GM23338 (cell line): ENCODE measurements at regions not wholly inside any gene's neighbourhood (a gene's known extent, or its start where the extent isn't known, plus 50 kb on each side); places are given as distances from the start of the nearest gene placed in this dataset.
A peak's percentile ranks its signal among the peaks of the same experiment; 100 is the strongest.

Experiments used
- ATAC-seq: fragments of 200-7000 bp; cut with Tn5 transposase; 3 replicates; pipeline ENCODE4 v1.9.1; 2020
- DNase-seq: peaks from one replicate; pipeline ENCODE4 v3.0.0-alpha.2; 2015; ENCODE audit warnings: low spot score
- H2AFZ ChIP-seq: fragments of 200-600 bp; sonication (generic); 2 replicates; pipeline ENCODE4 v1.8.0; 2016; ENCODE audit warnings: antibody characterized with exemption, mild to moderate bottlenecking, moderate library complexity
- H3F3A ChIP-seq: fragments of 200-600 bp; sonication (generic); replicated peaks from 2 replicates; pipeline ENCODE4 v1.8.0; 2017; ENCODE audit warnings: antibody characterized with exemption, mixed run types, low read depth
- H3K27ac ChIP-seq: fragments of 200-600 bp; sonication (generic); 2 replicates; pipeline ENCODE4 v1.6.1; 2016; ENCODE audit warnings: low read depth
- H3K27me3 ChIP-seq: fragments of 200-600 bp; sonication (generic); 2 replicates; pipeline ENCODE4 v1.8.0; 2016; ENCODE audit warnings: mild to moderate bottlenecking, mixed run types, moderate library complexity; ENCODE audit not compliant: insufficient read depth
- H3K36me3 ChIP-seq: fragments of 200-600 bp; sonication (generic); 2 replicates; pipeline ENCODE4 v1.8.0; 2016; ENCODE audit warnings: mild to moderate bottlenecking; ENCODE audit not compliant: insufficient read depth
- H3K4me1 ChIP-seq: fragments of 200-600 bp; sonication (generic); 2 replicates; pipeline ENCODE4 v1.8.0; 2016; ENCODE audit warnings: mild to moderate bottlenecking, moderate library complexity; ENCODE audit not compliant: insufficient read depth
- H3K4me2 ChIP-seq: fragments of 200-600 bp; sonication (generic); 2 replicates; pipeline ENCODE4 v1.7.1; 2017; ENCODE audit warnings: mixed run types
- H3K4me3 ChIP-seq: fragments of 200-600 bp; sonication (generic); 2 replicates; pipeline ENCODE4 v1.6.1; 2016; ENCODE audit warnings: mixed run types
- H3K79me2 ChIP-seq: fragments of 200-600 bp; sonication (generic); replicated peaks from 2 replicates; pipeline ENCODE4 v1.8.0; 2017; ENCODE audit warnings: mild to moderate bottlenecking; ENCODE audit not compliant: insufficient read depth
- H3K9me2 ChIP-seq: fragments of 200-600 bp; sonication (generic); 2 replicates; pipeline ENCODE4 v1.8.0; 2017; ENCODE audit not compliant: insufficient read depth
- H4K20me1 ChIP-seq: fragments of 200-600 bp; sonication (generic); replicated peaks from 2 replicates; pipeline ENCODE4 v1.8.0; 2017; ENCODE audit warnings: mild to moderate bottlenecking; ENCODE audit not compliant: insufficient read depth
- H3K27ac Mint-ChIP-seq: 2 replicates; pipeline ENCODE4 v1.8.0; 2020; ENCODE audit warnings: inconsistent platforms, mild to moderate bottlenecking, moderate library complexity, mixed read lengths
- H3K27me3 Mint-ChIP-seq: 3 replicates; pipeline ENCODE4 v1.8.0; 2022; ENCODE audit warnings: low read depth, mild to moderate bottlenecking, moderate library complexity, mixed read lengths, inconsistent platforms; ENCODE audit not compliant: insufficient read depth, poor library complexity
- H3K36me3 Mint-ChIP-seq: 3 replicates; pipeline ENCODE4 v1.8.0; 2021; ENCODE audit warnings: low read depth, mild to moderate bottlenecking, inconsistent platforms, moderate library complexity, mixed read lengths
- H3K4me1 Mint-ChIP-seq: 3 replicates; pipeline ENCODE4 v1.8.0; 2020; ENCODE audit warnings: mild to moderate bottlenecking, inconsistent platforms, mixed read lengths
- H3K4me3 Mint-ChIP-seq: 3 replicates; pipeline ENCODE4 v1.8.0; 2021; ENCODE audit warnings: moderate library complexity, mild to moderate bottlenecking, inconsistent platforms, mixed read lengths
- H3K9me3 Mint-ChIP-seq: 3 replicates; pipeline ENCODE4 v1.8.0; 2020; ENCODE audit warnings: moderate library complexity, mild to moderate bottlenecking, inconsistent platforms, mixed read lengths
- CREB1 ChIP-seq: fragments of 250-450 bp; sonication (Bioruptor Pico); IDR thresholded peaks from 2 replicates; pipeline ENCODE4 v1.5.0; 2020; ENCODE audit warnings: low read depth, mild to moderate bottlenecking, moderate library complexity
- CTCF ChIP-seq, 2 experiments: fragments of 200-600 bp in 1 of 2; sonication (generic) in 1 of 2; conservative IDR thresholded peaks; 2 replicates each; pipeline versions ENCODE4 v1.5.1 to v1.6.1; 2016 to 2017; ENCODE audit warnings: antibody characterized with exemption in 2 of 2, low read depth in 2 of 2, mild to moderate bottlenecking in 2 of 2, moderate library complexity in 1 of 2
- ETS1 ChIP-seq: IDR thresholded peaks from 2 replicates; pipeline ENCODE4 v1.6.1; 2016; ENCODE audit warnings: antibody characterized with exemption
- EZH2 ChIP-seq: fragments of 200-600 bp; sonication (generic); IDR thresholded peaks from one replicate; pipeline ENCODE4 v1.8.0; 2017; ENCODE audit warnings: antibody characterized with exemption, mild to moderate bottlenecking, low read depth; ENCODE audit not compliant: unreplicated experiment
- EZH2phosphoT487 ChIP-seq: fragments of 200-600 bp; sonication (generic); IDR thresholded peaks from one replicate; pipeline ENCODE4 v1.8.1; 2018; ENCODE audit warnings: antibody characterized with exemption; ENCODE audit not compliant: unreplicated experiment
- NANOG ChIP-seq: IDR thresholded peaks from 2 replicates; pipeline ENCODE4 v1.6.1; 2016; ENCODE audit warnings: antibody characterized with exemption, borderline replicate concordance
- POLR2AphosphoS5 ChIP-seq: IDR thresholded peaks from 2 replicates; pipeline ENCODE4 v1.6.1; 2016; ENCODE audit warnings: antibody characterized with exemption, low read depth
- REST ChIP-seq: IDR thresholded peaks from one replicate; pipeline ENCODE4 v1.6.1; 2018; ENCODE audit warnings: antibody characterized with exemption; ENCODE audit not compliant: unreplicated experiment
- STAT1 ChIP-seq: IDR thresholded peaks from one replicate; pipeline ENCODE4 v1.6.1; 2016; ENCODE audit warnings: antibody characterized with exemption; ENCODE audit not compliant: unreplicated experiment
- ZNF114 ChIP-seq: fragments of 250-450 bp; sonication (Bioruptor Pico); IDR thresholded peaks from 2 replicates; pipeline ENCODE4 v1.5.0; 2020; ENCODE audit warnings: mild to moderate bottlenecking, moderate library complexity
- ZNF331 ChIP-seq: fragments of 250-450 bp; sonication (Bioruptor Pico); IDR thresholded peaks from 2 replicates; pipeline ENCODE4 v1.5.0; 2020; ENCODE audit warnings: low read depth, mild to moderate bottlenecking, moderate library complexity
- ZNF462 ChIP-seq: fragments of 250-450 bp; sonication (Bioruptor Pico); IDR thresholded peaks from 2 replicates; pipeline ENCODE4 v1.5.0; 2020; ENCODE audit warnings: mild to moderate bottlenecking, moderate library complexity

GRCh38 chr7:106966121-106966520 lies 78.4 kb upstream of the PRKAR2B start (continued):
- TF ChIP-seq ETS1 (no peak), CREB1 (CRISPR knock-in tag) (no peak), STAT1 (no peak), REST (no peak), CTCF (conservative IDR thresholded peaks at IDR 0.05; ENCODE audit: low read depth in 2 of 2) (no peak), EZH2 (no peak), ZNF331 (CRISPR knock-in tag) (no peak), ZNF114 (no peak), POLR2AphosphoS5 (no peak), NANOG (no peak), EZH2phosphoT487 (no peak)

- no peaks in the 10 kb centered on the region for H3K9me2 ChIP-seq
- no peak overlapping the region for H3K27ac ChIP-seq
- H3F3A ChIP-seq: no peaks in the 10 kb centered on the region
- H3K4me1 ChIP-seq: peaks cover 42% of the 10 kb centered on the region
- H3K4me2 ChIP-seq: peak overlapping the region; percentile 3
- H4K20me1 ChIP-seq: no peaks in the 10 kb centered on the region
- H2AFZ ChIP-seq: no peak overlapping the region
- Mint-ChIP-seq H3K27me3 (no peaks in the 10 kb centered on the region), H3K4me3 (no peak overlapping the region), H3K9me3 (peaks cover 5% of the 10 kb centered on the region; the same call in 2 of the 3 replicates), H3K27ac (0 out of 2 replicates have a peak overlapping the region, but pooled peaks have one; percentile 23), H3K36me3 (no peaks in the 10 kb centered on the region), H3K4me1 (peaks cover 21% of the 10 kb centered on the region)
- DNase-seq (peak; percentile 31), ATAC-seq (peak; percentile 82)
- H3K4me3 ChIP-seq: no peak overlapping the region
- no peaks in the 10 kb centered on the region for H3K36me3 ChIP-seq
- H3K79me2 ChIP-seq: no peaks in the 10 kb centered on the region
- no peaks in the 10 kb centered on the region for H3K27me3 ChIP-seq
- TF ChIP-seq ZNF462 (CRISPR knock-in tag): peak; percentile 39; the same call in 1 of the 2 replicates
- no peak for TF ChIP-seq NANOG
Measured at GRCh38 chr7:106968160-106968559, 76.3 kb upstream of the PRKAR2B start.
